Natural killer cell (primary cell): ENCODE measurements at regions not wholly inside any gene's neighbourhood (a gene's known extent, or its start where the extent isn't known, plus 50 kb on each side); places are given as distances from the start of the nearest gene placed in this dataset.

Experiments
- ATAC-seq, 3 donors: fragments of 150-1000 bp in 2 of 3; fragments of 200-7000 bp in 1 of 3; cut with Tn5 transposase; 1 replicate in 1 of 3; 2 replicates in 2 of 3; pipeline ENCODE4 v1.10.0; 2021; ENCODE audit warnings: mild to moderate bottlenecking in 2 of 3, moderate library complexity in 2 of 3
- DNase-seq, 2 donors: peaks; one replicate each; pipeline versions ENCODE4 v3.0.0 to v3.0.0-alpha.2; 2013 to 2021; ENCODE audit warnings: mixed read lengths in 1 of 2
- H3K27ac ChIP-seq: one replicate; pipeline ENCODE4 v1.5.1; 2013; ENCODE audit warnings: mild to moderate bottlenecking, low read length
- H3K27me3 ChIP-seq: one replicate; pipeline ENCODE4 v1.6.1; 2013; ENCODE audit warnings: low read length; ENCODE audit not compliant: control insufficient read depth, insufficient read depth
- H3K36me3 ChIP-seq: one replicate; pipeline ENCODE4 v1.6.1; 2013; ENCODE audit warnings: low read length; ENCODE audit not compliant: control insufficient read depth, insufficient read depth
- H3K4me1 ChIP-seq: one replicate; pipeline ENCODE4 v1.6.1; 2013; ENCODE audit warnings: low read length; ENCODE audit not compliant: control insufficient read depth, insufficient read depth
- H3K4me3 ChIP-seq: one replicate; pipeline ENCODE4 v1.5.1; 2013; ENCODE audit warnings: low read length
- H3K9me3 ChIP-seq: one replicate; pipeline ENCODE4 v1.6.1; 2013; ENCODE audit warnings: low read length; ENCODE audit not compliant: control insufficient read depth, insufficient read depth
- H3K27ac Mint-ChIP-seq, 2 donors: one replicate each; pipeline ENCODE4 v1.8.0; 2022; ENCODE audit warnings: mild to moderate bottlenecking in 2 of 2, mixed read lengths in 2 of 2, moderate library complexity in 1 of 2
- H3K27me3 Mint-ChIP-seq, 2 donors: one replicate each; pipeline ENCODE4 v1.8.0; 2022; ENCODE audit warnings: low read depth in 2 of 2, mixed read lengths in 2 of 2
- H3K36me3 Mint-ChIP-seq: one replicate; pipeline ENCODE4 v1.8.0; 2022; ENCODE audit warnings: mixed read lengths
- H3K4me1 Mint-ChIP-seq, 2 donors: one replicate each; pipeline ENCODE4 v1.8.0; 2022; ENCODE audit warnings: mixed read lengths in 2 of 2
- H3K4me3 Mint-ChIP-seq: one replicate; pipeline ENCODE4 v1.8.0; 2022; ENCODE audit warnings: mild to moderate bottlenecking, moderate library complexity, mixed read lengths
- H3K9me3 Mint-ChIP-seq, 2 donors: one replicate each; pipeline ENCODE4 v1.8.0; 2022; ENCODE audit warnings: mixed read lengths in 2 of 2
- CTCF ChIP-seq: fragments of 200-600 bp; IDR thresholded peaks from one replicate; pipeline ENCODE4 v1.8.0; 2022; ENCODE audit warnings: antibody characterized with exemption
- WGBS: methylation state at CpG from one replicate; pipeline ENCODE4 v1.1.7; 2013; ENCODE audit warnings: missing lambda C conversion rate; ENCODE audit not compliant: insufficient coverage; 5-methylcytosine and 5-hydroxymethylcytosine counted together
- intact Hi-C: fragments of 100-400 bp; cut with micrococcal nuclease; formaldehyde crosslinking; loops from one replicate; pipeline ENCODE4 v1.14.2; 2022

- Mint-ChIP-seq H3K36me3 (no peaks in the 10 kb centered on the region), H3K4me1 (no peaks in the 10 kb centered on the region), H3K4me3 (no peak overlapping the region), H3K27me3 (no peaks in the 10 kb centered on the region), H3K27ac (no peak overlapping the region), H3K9me3 (peaks cover 3 to 4% of the 10 kb centered on the region in 2 donors)
- ATAC-seq: no peak
- Histone ChIP-seq H3K4me1 (no peaks in the 10 kb centered on the region), H3K9me3 (no peaks in the 10 kb centered on the region), H3K4me3 (no peak overlapping the region), H3K27ac (no peak overlapping the region), H3K27me3 (no peaks in the 10 kb centered on the region), H3K36me3 (no peaks in the 10 kb centered on the region)
- DNase-seq: no peak
- 86% methylated on average over 4 of the region's 5 CpGs for WGBS
- no peak for TF ChIP-seq CTCF
- intact Hi-C loops: no loop called here
Observed at GRCh38 chrX:7746856-7747255, 96.1 kb upstream of the VCX start.

GRCh38 chrX:7730071-7730470 lies 112.9 kb upstream of the VCX start:
- Histone ChIP-seq H3K27me3 (no peaks in the 10 kb centered on the region), H3K4me3 (no peak overlapping the region), H3K36me3 (no peaks in the 10 kb centered on the region), H3K27ac (no peak overlapping the region), H3K9me3 (no peaks in the 10 kb centered on the region), H3K4me1 (no peaks in the 10 kb centered on the region)
- Mint-ChIP-seq H3K27me3 (no peaks in the 10 kb centered on the region), H3K36me3 (no peaks in the 10 kb centered on the region), H3K4me1 (no peaks in the 10 kb centered on the region), H3K27ac (no peak overlapping the region), H3K9me3 (peaks cover 0 to 2% of the 10 kb centered on the region in 2 donors), H3K4me3 (no peak overlapping the region)
- ATAC-seq (no peak), DNase-seq (no peak)
- WGBS: 70% methylated on average over 2 of the region's 2 CpGs
- intact Hi-C loops: no loop called here
- no peak for TF ChIP-seq CTCF

GRCh38 chrX:7720519-7720918 lies 122.5 kb upstream of the VCX start:
- H3K9me3 Mint-ChIP-seq: peaks cover 2 to 4% of the 10 kb centered on the region in 2 donors
- no peaks in the 10 kb centered on the region for H3K4me1 Mint-ChIP-seq
- Histone ChIP-seq H3K27me3 (no peaks in the 10 kb centered on the region), H3K4me1 (no peaks in the 10 kb centered on the region), H3K36me3 (no peaks in the 10 kb centered on the region), H3K4me3 (no peak overlapping the region), H3K9me3 (no peaks in the 10 kb centered on the region), H3K27ac (no peak overlapping the region)
- no peak overlapping the region for H3K27ac Mint-ChIP-seq
- no peak for TF ChIP-seq CTCF
- H3K4me3 Mint-ChIP-seq: no peak overlapping the region
- no peak for ATAC-seq
- H3K36me3 Mint-ChIP-seq: no peaks in the 10 kb centered on the region
- no peaks in the 10 kb centered on the region for H3K27me3 Mint-ChIP-seq
- DNase-seq: no peak
- intact Hi-C loops: no loop called here

- Mint-ChIP-seq H3K27ac (no peak overlapping the region), H3K4me1 (no peaks in the 10 kb centered on the region), H3K36me3 (no peaks in the 10 kb centered on the region), H3K9me3 (peaks cover 2 to 4% of the 10 kb centered on the region in 2 donors), H3K4me3 (no peak overlapping the region), H3K27me3 (no peaks in the 10 kb centered on the region)
- intact Hi-C loops: no loop called here
- Histone ChIP-seq H3K36me3 (no peaks in the 10 kb centered on the region), H3K27ac (no peak overlapping the region), H3K4me3 (no peak overlapping the region), H3K27me3 (no peaks in the 10 kb centered on the region), H3K9me3 (no peaks in the 10 kb centered on the region), H3K4me1 (no peaks in the 10 kb centered on the region)
- no peak for TF ChIP-seq CTCF
- DNase-seq (no peak), ATAC-seq (no peak)
- WGBS: 29% methylated on average over 2 of the region's 2 CpGs
Observed at GRCh38 chrX:7714351-7714750, 128.6 kb upstream of the VCX start.
